NCI-H1092 (cell line): ENCODE measurements at regions not wholly inside any gene's neighbourhood (a gene's known extent, or its start where the extent isn't known, plus 50 kb on each side); places are given as distances from the start of the nearest gene placed in this dataset.
A peak's percentile ranks its signal among the peaks of the same experiment; 100 is the strongest.
"Not testable (repeated sequence)": the region's sequence is repeated elsewhere in the genome, so short reads cannot be mapped to it uniquely, and the experiment has no call there.

Source experiments
- DNase-seq: peaks from one replicate; lab custom pipeline; 2025; lab: John Stamatoyannopoulos, UW

GRCh38 chr4:104549736-104550135 is 55.0 kb upstream of the CXXC4 start:
- DNase-seq, result no peak

- DNase-seq, result no peak
These were observed 64.8 kb upstream of the CXXC4 start for GRCh38 chr4:104559502-104559901.

DNA sequence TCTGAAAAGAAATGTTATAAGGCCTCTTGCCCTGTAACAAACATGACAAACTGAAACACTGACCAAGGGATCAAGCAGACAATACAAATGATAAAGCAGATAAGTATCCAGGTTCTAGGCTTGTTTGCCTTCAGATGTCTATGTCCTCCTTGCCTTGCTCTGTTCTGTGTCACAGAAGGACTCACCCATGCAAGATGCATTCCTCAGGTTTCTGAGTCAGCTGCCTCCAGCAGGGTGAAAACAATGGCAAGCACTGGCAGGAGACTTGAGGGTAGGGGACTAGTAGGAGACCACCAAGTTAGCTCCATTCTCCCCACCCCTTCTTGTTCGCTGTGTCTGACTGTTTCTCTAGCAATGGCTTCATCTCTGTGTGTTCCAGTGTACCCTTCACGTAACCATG is 76.6 kb upstream of the CXXC4 start:
- DNase-seq, result no peak

- no peak for DNase-seq
These were observed 79.7 kb upstream of the CXXC4 start for GRCh38 chr4:104574371-104574770.

GRCh38 chr4:104575278-104575677 is 80.6 kb upstream of the CXXC4 start:
- no peak for DNase-seq

- DNase-seq, result no peak
These were observed 82.7 kb upstream of the CXXC4 start for GRCh38 chr4:104577405-104577804.

GRCh38 chr4:104581476-104581875 is 86.8 kb upstream of the CXXC4 start:
- not testable (repeated sequence) for DNase-seq

GRCh38 chr4:104582056-104582455 is 87.4 kb upstream of the CXXC4 start:
- DNase-seq, result not testable (repeated sequence)

- DNase-seq, result peak; percentile 91
These were observed 94.7 kb upstream of the CXXC4 start for GRCh38 chr4:104589264-104589868.

- DNase-seq, result peak; percentile 96
These were observed 96.8 kb upstream of the CXXC4 start for GRCh38 chr4:104591510-104591911.

DNA sequence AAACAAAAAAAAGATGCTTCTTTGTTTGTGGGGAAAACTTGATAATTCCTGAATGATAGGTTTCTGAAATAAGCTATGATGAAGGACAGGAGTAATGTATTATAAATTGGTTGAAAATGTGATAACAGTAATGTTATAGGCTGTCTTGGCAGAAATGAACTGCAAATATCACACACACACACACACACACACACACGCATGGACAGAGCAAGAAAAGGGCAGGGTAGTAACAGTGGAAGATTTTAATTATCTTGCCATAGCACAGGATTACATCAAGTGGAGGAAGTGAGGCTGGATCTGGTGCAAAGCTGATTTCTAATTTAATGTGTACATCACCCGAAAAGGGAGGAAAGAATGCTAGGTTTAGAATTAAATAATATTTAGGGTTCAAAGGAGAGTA is 97.5 kb upstream of the CXXC4 start:
- peak; percentile 17 for DNase-seq

- DNase-seq, result peak; percentile 32
These were observed 98.3 kb upstream of the CXXC4 start for GRCh38 chr4:104593019-104593418.

GRCh38 chr4:104596189-104596588 is 101.5 kb upstream of the CXXC4 start:
- no peak for DNase-seq

- no peak for DNase-seq
These were observed 120.8 kb upstream of the CXXC4 start for GRCh38 chr4:104615496-104615895.

- no peak for DNase-seq
These were observed 121.2 kb upstream of the CXXC4 start for GRCh38 chr4:104615926-104616325.

DNA sequence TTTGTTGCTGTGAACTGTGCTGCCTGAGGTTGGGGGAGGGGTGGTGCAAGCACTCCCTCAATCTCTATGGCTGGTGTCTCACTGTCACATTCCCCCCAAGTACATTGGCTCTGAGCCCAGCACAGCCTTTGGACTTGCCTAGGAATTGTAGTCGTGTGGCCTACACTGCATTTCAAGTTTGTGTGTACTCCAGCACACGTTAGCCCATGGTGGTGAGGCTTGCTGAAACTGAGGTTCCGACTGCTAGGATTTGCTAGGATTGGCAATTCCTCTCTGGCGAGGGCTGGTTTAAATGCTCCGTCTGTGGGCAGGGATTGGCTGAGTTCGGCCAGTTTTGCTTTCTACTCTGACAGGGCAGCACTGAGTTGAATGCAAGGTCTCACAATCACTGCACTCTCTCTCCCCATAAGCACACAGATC is 121.7 kb upstream of the CXXC4 start:
- peak; percentile 37 for DNase-seq

DNA sequence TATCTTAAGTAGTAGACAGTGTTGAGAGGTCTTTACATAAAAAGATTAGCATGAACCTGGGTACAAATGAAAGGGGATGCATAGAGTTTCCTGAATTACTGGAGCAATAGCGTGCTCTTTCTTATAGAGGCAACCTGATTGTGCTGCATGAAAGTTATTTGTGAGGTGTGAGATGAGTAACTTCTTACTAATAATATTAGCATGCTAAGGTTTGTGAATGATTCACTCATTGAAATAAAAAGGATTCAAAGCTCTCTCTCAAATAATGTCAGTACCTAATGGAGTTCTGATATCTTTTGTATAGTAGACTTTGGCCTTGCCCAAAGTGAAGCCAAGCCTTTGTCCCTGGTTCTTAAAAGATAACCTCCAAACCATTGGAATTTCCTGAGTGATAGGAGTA is 131.0 kb upstream of the CXXC4 start:
- DNase-seq, result no peak

DNA sequence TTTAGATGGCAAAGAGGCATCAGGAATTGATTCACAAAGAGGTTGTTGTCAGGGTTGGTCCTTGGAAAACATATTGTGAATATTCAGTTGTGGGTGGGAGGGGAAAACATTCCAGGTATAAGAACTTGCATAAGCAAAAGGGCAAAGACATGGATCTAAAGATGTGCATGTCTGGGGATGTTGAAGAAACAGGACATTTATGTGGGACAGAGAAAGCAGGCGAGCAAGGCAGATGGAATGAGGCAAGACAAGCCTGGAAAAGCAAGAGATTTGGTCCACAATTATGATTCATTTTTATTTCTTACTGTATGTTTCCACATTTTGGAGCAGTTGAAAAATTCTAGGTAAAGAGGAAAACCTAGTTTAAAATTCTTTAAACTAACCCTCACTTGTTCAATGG is 134.9 kb upstream of the CXXC4 start:
- DNase-seq, result no peak

GRCh38 chr4:104630272-104630671 is 135.6 kb upstream of the CXXC4 start:
- DNase-seq, result no peak

- DNase-seq, result no peak
These were observed 136.3 kb upstream of the CXXC4 start for GRCh38 chr4:104631000-104631399.

- no peak for DNase-seq
These were observed 146.7 kb upstream of the CXXC4 start for GRCh38 chr4:104641418-104641817.

DNA sequence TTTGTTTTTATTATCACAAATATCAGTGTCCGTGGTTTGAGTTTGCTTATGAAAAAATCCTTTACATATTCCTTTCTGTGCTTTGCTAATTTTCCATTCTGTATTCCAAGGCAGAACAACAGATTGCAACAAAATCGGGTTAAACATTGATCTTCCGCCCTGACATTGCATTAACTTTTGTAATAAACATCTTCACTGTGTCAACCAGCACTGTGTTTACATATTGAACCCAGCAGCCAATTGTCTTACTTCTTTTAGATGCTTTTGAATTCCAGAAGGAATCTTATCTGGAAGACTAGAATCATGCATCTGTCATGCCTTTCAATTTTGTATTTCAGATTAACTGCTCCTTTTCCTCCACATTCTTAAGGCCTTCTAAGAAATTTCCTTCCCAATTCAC is 147.8 kb upstream of the CXXC4 start:
- no peak for DNase-seq

DNA sequence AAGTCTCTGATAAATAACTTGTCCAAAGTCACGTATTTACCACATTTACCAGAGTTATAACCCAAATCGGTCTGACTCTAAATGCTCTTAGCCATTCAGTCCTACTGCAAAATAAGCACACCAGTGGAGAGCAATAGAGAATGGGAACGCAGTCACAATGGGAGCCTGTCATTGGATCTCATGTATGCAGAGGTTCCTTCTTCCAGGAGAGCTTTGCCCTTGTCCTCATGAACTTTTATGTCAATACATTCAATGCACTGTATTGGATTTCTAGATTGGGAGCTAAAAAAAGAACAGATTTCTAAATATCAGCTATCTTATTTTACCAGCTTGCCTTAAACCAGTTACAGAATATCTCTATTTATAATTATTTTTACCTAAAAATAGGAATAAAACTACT is 149.1 kb upstream of the CXXC4 start:
- no peak for DNase-seq

DNA sequence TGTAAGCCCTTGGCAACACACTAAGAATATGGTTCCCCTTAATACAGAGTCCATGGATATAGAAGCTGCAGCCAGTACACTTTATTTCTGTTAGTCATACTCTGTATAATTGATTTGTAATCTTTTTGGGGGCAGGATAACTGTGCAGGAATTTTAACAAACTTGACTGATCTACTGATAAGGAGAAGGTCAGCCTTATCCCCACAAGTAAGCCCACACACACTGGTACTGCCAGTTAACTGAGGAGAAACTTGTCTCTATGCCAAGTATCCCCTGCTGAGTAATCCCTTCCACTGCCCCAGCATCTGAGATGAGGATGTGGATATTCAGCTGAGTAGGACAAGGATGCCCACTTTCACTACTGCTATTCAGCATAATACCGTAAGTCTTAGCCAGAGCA is 154.9 kb upstream of the CXXC4 start:
- no peak for DNase-seq

GRCh38 chr4:104662269-104662668 is 167.6 kb upstream of the CXXC4 start:
- not testable (repeated sequence) for DNase-seq
